ENCODE measurements at regions not wholly inside any gene's neighbourhood (a gene's known extent, or its start where the extent isn't known, plus 50 kb on each side); places are given as distances from the start of the nearest gene placed in this dataset.

- DNase-seq (ENCODE audit: low read depth, low spot score) (no peak), ATAC-seq (no peak)
- no peaks in the 10 kb centered on the region for H3K27me3 ChIP-seq (ENCODE audit: insufficient read depth, low read length)
- no peak overlapping the region for H3K4me3 ChIP-seq (replicated peaks in 1 of 2; ENCODE audit: low read depth in 1 of 2, low read length in 2 of 2)
- BruUV-seq (replicated peaks), result no TSS peak
- POLR2A ChIA-PET, result no interaction called here
- H3K9me3 ChIP-seq (ENCODE audit: control insufficient read depth in 1 of 2, insufficient read depth in 1 of 2, low read depth in 1 of 2, low read length in 2 of 2), result no peaks in the 10 kb centered on the region
- no peaks in the 10 kb centered on the region for H3K36me3 ChIP-seq (ENCODE audit: control insufficient read depth in 1 of 2, insufficient read depth in 2 of 2, low read length in 2 of 2)
- no peaks in the 10 kb centered on the region for H3K79me2 ChIP-seq (ENCODE audit: insufficient read depth, low read length)
- H3K9me2 ChIP-seq (ENCODE audit: insufficient read depth), result no peaks in the 10 kb centered on the region
- no peak overlapping the region for H3K4me2 ChIP-seq (ENCODE audit: low read length)
- CTCF ChIA-PET, result no interaction called here
- intact Hi-C loops (cut with micrococcal nuclease), result no loop called here
- no peak overlapping the region for H3K27ac ChIP-seq (ENCODE audit: low read depth, low read length)
- H3K9ac ChIP-seq (ENCODE audit: low read length), result no peak overlapping the region
- no peak for TF ChIP-seq SRF (IDR thresholded peaks at IDR 0.05; ENCODE audit: low read depth)
- no peak for TF ChIP-seq RAD21 (IDR thresholded peaks at IDR 0.05; ENCODE audit: low read depth)
- no peak for TF ChIP-seq CBX3 (IDR thresholded peaks at IDR 0.05; ENCODE audit: low read depth)
- H4K20me1 ChIP-seq (ENCODE audit: insufficient read depth), result no peaks in the 10 kb centered on the region
- no peaks in the 10 kb centered on the region for H3K4me1 ChIP-seq (ENCODE audit: control insufficient read depth in 1 of 2, insufficient read depth in 2 of 2, low read length in 2 of 2)
- RAD21 ChIA-PET (ENCODE audit: low non-redundant PET in 1 of 2, low total read pairs in 2 of 2, uncharacterized antibody in 2 of 2, unreplicated experiment in 2 of 2), result no interaction called here
- H2AFZ ChIP-seq (ENCODE audit: low read depth, low read length, poor library complexity, severe bottlenecking), result no peak overlapping the region
Observed at GRCh38 chr16:65788434-65789140, 577.9 kb upstream of the CDH5 start.

- RAD21 ChIA-PET (ENCODE audit: low non-redundant PET in 1 of 2, low total read pairs in 2 of 2, uncharacterized antibody in 2 of 2, unreplicated experiment in 2 of 2), result no interaction called here
- no peaks in the 10 kb centered on the region for H3K79me2 ChIP-seq (ENCODE audit: insufficient read depth, low read length)
- no peaks in the 10 kb centered on the region for H3K9me3 ChIP-seq (ENCODE audit: control insufficient read depth in 1 of 2, insufficient read depth in 1 of 2, low read depth in 1 of 2, low read length in 2 of 2)
- H2AFZ ChIP-seq (ENCODE audit: low read depth, low read length, poor library complexity, severe bottlenecking), result no peak overlapping the region
- POLR2A ChIA-PET, result no interaction called here
- DNase-seq (ENCODE audit: low read depth, low spot score), result no peak
- no TSS peak for BruUV-seq (replicated peaks)
- no peak overlapping the region for H3K9ac ChIP-seq (ENCODE audit: low read length)
- H3K36me3 ChIP-seq (ENCODE audit: control insufficient read depth in 1 of 2, insufficient read depth in 2 of 2, low read length in 2 of 2), result no peaks in the 10 kb centered on the region
- no peak for ATAC-seq
- no peak overlapping the region for H3K4me2 ChIP-seq (ENCODE audit: low read length)
- CTCF ChIA-PET, result no interaction called here
- no peaks in the 10 kb centered on the region for H3K9me2 ChIP-seq (ENCODE audit: insufficient read depth)
- H3K27me3 ChIP-seq (ENCODE audit: insufficient read depth, low read length), result no peaks in the 10 kb centered on the region
- no peaks in the 10 kb centered on the region for H4K20me1 ChIP-seq (ENCODE audit: insufficient read depth)
- no peak overlapping the region for H3K27ac ChIP-seq (ENCODE audit: low read depth, low read length)
- H3K4me3 ChIP-seq (replicated peaks in 1 of 2; ENCODE audit: low read depth in 1 of 2, low read length in 2 of 2), result no peak overlapping the region
- intact Hi-C loops (cut with micrococcal nuclease), result no loop called here
- TF ChIP-seq ZNF274 (IDR thresholded peaks at IDR 0.05; ENCODE audit: low read depth, low read length) (no peak), RAD21 (IDR thresholded peaks at IDR 0.05; ENCODE audit: low read depth) (no peak), SP1 (IDR thresholded peaks at IDR 0.05; ENCODE audit: low read depth) (no peak), TCF7L2 (IDR thresholded peaks at IDR 0.05; ENCODE audit: borderline replicate concordance, extremely low read depth, insufficient read depth, insufficient read length) (no peak), ELF1 (IDR thresholded peaks at IDR 0.05; ENCODE audit: borderline replicate concordance, low read depth) (no peak), ZBTB33 (IDR thresholded peaks at IDR 0.05; ENCODE audit: extremely low read depth, insufficient replicate concordance, low read length) (no peak), YY1 (IDR thresholded peaks at IDR 0.05; ENCODE audit: extremely low read depth, insufficient replicate concordance, low read depth, low read length) (no peak), EGR1 (IDR thresholded peaks at IDR 0.05; ENCODE audit: low read depth) (no peak)
- H3K4me1 ChIP-seq (ENCODE audit: control insufficient read depth in 1 of 2, insufficient read depth in 2 of 2, low read length in 2 of 2), result no peaks in the 10 kb centered on the region
Observed at GRCh38 chr16:65787921-65788320, 578.6 kb upstream of the CDH5 start.
